ENCODE measurements at regions not wholly inside any gene's neighbourhood (a gene's known extent, or its start where the extent isn't known, plus 50 kb on each side); places are given as distances from the start of the nearest gene placed in this dataset.

- no peak for TF ChIP-seq CTCF (IDR thresholded peaks at IDR 0.05)
- intact Hi-C loops (cut with micrococcal nuclease), result no loop called here
- Mint-ChIP-seq H3K27me3 (peaks cover 2% of the 10 kb centered on the region), H3K27ac (no peak overlapping the region), H3K4me3 (no peak overlapping the region), H3K9me3 (no peaks in the 10 kb centered on the region), H3K36me3 (ENCODE audit: low read depth) (no peaks in the 10 kb centered on the region), H3K4me1 (no peaks in the 10 kb centered on the region)
- DNase-seq (no peak), ATAC-seq (ENCODE audit: low read depth) (no peak)
- ChIA-PET POLR2A (no interaction called here), CTCF (no interaction called here)
Measured at GRCh38 chr3:72217570-72217969, 432.6 kb upstream of the PROK2 start.

GRCh38 chr3:72214066-72214951 is 429.4 kb upstream of the PROK2 start:
- Mint-ChIP-seq H3K36me3 (ENCODE audit: low read depth) (no peaks in the 10 kb centered on the region), H3K27ac (no peak overlapping the region), H3K27me3 (peaks cover 4% of the 10 kb centered on the region), H3K9me3 (no peaks in the 10 kb centered on the region), H3K4me3 (no peak overlapping the region), H3K4me1 (no peaks in the 10 kb centered on the region)
- intact Hi-C loops (cut with micrococcal nuclease), result no loop called here
- POLR2A ChIA-PET, result interaction anchor here (0.5 kb wide), 1 partner anchor 25 kb away, joined by 4 read pairs; no protein-coding TSS in a partner anchor
- ATAC-seq (ENCODE audit: low read depth) (no peak), DNase-seq (no peak)
- TF ChIP-seq CTCF (IDR thresholded peaks at IDR 0.05), result no peak
- CTCF ChIA-PET, result no interaction called here

GRCh38 chr3:72213296-72214065 is 428.5 kb upstream of the PROK2 start:
- DNase-seq (no peak), ATAC-seq (ENCODE audit: low read depth) (no peak)
- ChIA-PET CTCF (no interaction called here), POLR2A (no interaction called here)
- no peaks in the 10 kb centered on the region for H3K9me3 Mint-ChIP-seq
- H3K36me3 Mint-ChIP-seq (ENCODE audit: low read depth), result no peaks in the 10 kb centered on the region
- TF ChIP-seq CTCF (IDR thresholded peaks at IDR 0.05), result no peak
- no peaks in the 10 kb centered on the region for H3K4me1 Mint-ChIP-seq
- H3K4me3 Mint-ChIP-seq, result no peak overlapping the region
- intact Hi-C loops (cut with micrococcal nuclease), result no loop called here
- peaks cover 4% of the 10 kb centered on the region for H3K27me3 Mint-ChIP-seq
- H3K27ac Mint-ChIP-seq, result no peak overlapping the region

- CTCF ChIA-PET, result no interaction called here
- H3K27me3 Mint-ChIP-seq, result peaks cover 4% of the 10 kb centered on the region
- POLR2A ChIA-PET, result no interaction called here
- TF ChIP-seq CTCF (IDR thresholded peaks at IDR 0.05), result no peak
- no peak overlapping the region for H3K27ac Mint-ChIP-seq
- no peak for ATAC-seq (ENCODE audit: low read depth)
- intact Hi-C loops (cut with micrococcal nuclease), result no loop called here
- no peaks in the 10 kb centered on the region for H3K9me3 Mint-ChIP-seq
- no peaks in the 10 kb centered on the region for H3K36me3 Mint-ChIP-seq (ENCODE audit: low read depth)
- no peaks in the 10 kb centered on the region for H3K4me1 Mint-ChIP-seq
- no peak overlapping the region for H3K4me3 Mint-ChIP-seq
- no peak for DNase-seq
Measured at GRCh38 chr3:72212396-72212795, 427.4 kb upstream of the PROK2 start.

GRCh38 chr3:72210261-72210660 is 425.3 kb upstream of the PROK2 start:
- H3K27me3 Mint-ChIP-seq, result peaks cover 4% of the 10 kb centered on the region
- H3K9me3 Mint-ChIP-seq, result no peaks in the 10 kb centered on the region
- CTCF ChIA-PET, result no interaction called here
- intact Hi-C loops (cut with micrococcal nuclease), result no loop called here
- POLR2A ChIA-PET, result no interaction called here
- TF ChIP-seq CTCF (IDR thresholded peaks at IDR 0.05), result no peak
- no peaks in the 10 kb centered on the region for H3K36me3 Mint-ChIP-seq (ENCODE audit: low read depth)
- H3K4me1 Mint-ChIP-seq, result no peaks in the 10 kb centered on the region
- H3K4me3 Mint-ChIP-seq, result no peak overlapping the region
- DNase-seq, result no peak
- no peak for ATAC-seq (ENCODE audit: low read depth)
- no peak overlapping the region for H3K27ac Mint-ChIP-seq
